Neuronal stem cell (in vitro differentiated cells): ENCODE measurements at regions not wholly inside any gene's neighbourhood (a gene's known extent, or its start where the extent isn't known, plus 50 kb on each side); places are given as distances from the start of the nearest gene placed in this dataset.

Source experiments
- DNase-seq: peaks from one replicate; pipeline ENCODE4 v3.0.0-alpha.2; 2013; ENCODE audit warnings: low spot score
- H2AFZ ChIP-seq: one replicate; pipeline ENCODE4 v1.6.1; 2013; ENCODE audit warnings: mild to moderate bottlenecking, low read length, inconsistent platforms
- H2AK5ac ChIP-seq: 2 replicates; pipeline ENCODE4 v1.6.1; 2013; ENCODE audit warnings: low read depth, mild to moderate bottlenecking, inconsistent platforms, low read length, moderate library complexity, mixed read lengths
- H2BK120ac ChIP-seq: 2 replicates; pipeline ENCODE4 v1.6.1; 2013; ENCODE audit warnings: low read depth, mild to moderate bottlenecking, inconsistent platforms, low read length, moderate library complexity, mixed read lengths
- H2BK12ac ChIP-seq: one replicate; pipeline ENCODE4 v1.6.1; 2013; ENCODE audit warnings: low read length, inconsistent platforms
- H2BK15ac ChIP-seq: 2 replicates; pipeline ENCODE4 v1.6.1; 2013; ENCODE audit warnings: mild to moderate bottlenecking, low read length, inconsistent platforms, mixed read lengths
- H2BK5ac ChIP-seq: one replicate; pipeline ENCODE4 v1.6.1; 2013; ENCODE audit warnings: inconsistent platforms, mild to moderate bottlenecking, low read length, moderate library complexity
- H3K14ac ChIP-seq: one replicate; pipeline ENCODE4 v1.6.1; 2013; ENCODE audit warnings: low read length, inconsistent platforms
- H3K18ac ChIP-seq: 2 replicates; pipeline ENCODE4 v1.6.1; 2013; ENCODE audit warnings: low read length, inconsistent platforms
- H3K23ac ChIP-seq: 2 replicates; pipeline ENCODE4 v1.6.1; 2013; ENCODE audit warnings: low read depth, mild to moderate bottlenecking, mixed read lengths, low read length, inconsistent platforms; ENCODE audit not compliant: poor library complexity
- H3K27ac ChIP-seq: replicated peaks from 3 replicates; pipeline ENCODE4 v1.5.1; 2013; ENCODE audit warnings: low read length, inconsistent platforms
- H3K27me3 ChIP-seq, 3 experiments: 2 replicates each; pipeline ENCODE4 v1.6.1; 2013; ENCODE audit warnings: low read length in 3 of 3, mild to moderate bottlenecking in 2 of 3, inconsistent platforms in 1 of 3, low read depth in 1 of 3, mixed read lengths in 1 of 3, moderate library complexity in 1 of 3; ENCODE audit not compliant: control insufficient read depth in 3 of 3, insufficient read depth in 3 of 3
- H3K36me3 ChIP-seq, 2 donors: replicated peaks in 1 of 2; 2 replicates each; pipeline ENCODE4 v1.6.1; 2013; ENCODE audit warnings: low read length in 2 of 2; ENCODE audit not compliant: control insufficient read depth in 2 of 2, insufficient read depth in 2 of 2
- H3K4ac ChIP-seq: 2 replicates; pipeline ENCODE4 v1.6.1; 2013; ENCODE audit warnings: inconsistent platforms, mild to moderate bottlenecking, low read length, moderate library complexity
- H3K4me1 ChIP-seq, 2 donors: 1 replicate in 1 of 2; 2 replicates in 1 of 2; pipeline ENCODE4 v1.6.1; 2013; ENCODE audit warnings: low read length in 2 of 2, low read depth in 1 of 2; ENCODE audit not compliant: control insufficient read depth in 2 of 2, insufficient read depth in 1 of 2
- H3K4me2 ChIP-seq: one replicate; pipeline ENCODE4 v1.6.1; 2013; ENCODE audit warnings: mild to moderate bottlenecking, low read length, inconsistent platforms; ENCODE audit not compliant: insufficient read depth, poor library complexity, severe bottlenecking
- H3K4me3 ChIP-seq, 2 donors: 2 replicates each; pipeline ENCODE4 v1.5.1; 2013; ENCODE audit warnings: low read length in 2 of 2, mild to moderate bottlenecking in 2 of 2, inconsistent platforms in 1 of 2, moderate library complexity in 1 of 2
- H3K79me1 ChIP-seq: one replicate; pipeline ENCODE4 v1.6.1; 2013; ENCODE audit warnings: low read depth, mild to moderate bottlenecking, inconsistent platforms, low read length, moderate library complexity
- H3K9ac ChIP-seq: one replicate; pipeline ENCODE4 v1.6.1; 2013; ENCODE audit warnings: mild to moderate bottlenecking, low read depth, low read length, inconsistent platforms; ENCODE audit not compliant: poor library complexity
- H3K9me3 ChIP-seq, 2 donors: replicated peaks in 1 of 2; 2 replicates each; pipeline versions ENCODE3 to v1.6.1; 2013; ENCODE audit warnings: low read length in 2 of 2, mild to moderate bottlenecking in 2 of 2, inconsistent platforms in 1 of 2, low read depth in 1 of 2, mixed read lengths in 1 of 2, moderate library complexity in 1 of 2; ENCODE audit not compliant: control insufficient read depth in 2 of 2, insufficient read depth in 1 of 2
- H4K8ac ChIP-seq: one replicate; pipeline ENCODE4 v1.6.1; 2013; ENCODE audit warnings: low read depth, mild to moderate bottlenecking, inconsistent platforms, low read length, moderate library complexity
- H4K91ac ChIP-seq: one replicate; pipeline ENCODE4 v1.6.1; 2013; ENCODE audit warnings: low read length, low read depth, mild to moderate bottlenecking, inconsistent platforms; ENCODE audit not compliant: poor library complexity
- WGBS, 2 donors: extraction: QIAGEN DNeasy Blood & Tissue Kit; methylation state at CpG; one replicate each; pipeline ENCODE4 v1.1.7; 2013; ENCODE audit warnings: missing lambda C conversion rate in 2 of 2, mixed read lengths in 1 of 2; ENCODE audit not compliant: insufficient read length in 2 of 2, insufficient replicate concordance in 1 of 2; ENCODE audit errors: extremely low coverage in 2 of 2; 5-methylcytosine and 5-hydroxymethylcytosine counted together

GRCh38 chr7:88455696-88456095 lies 149.0 kb upstream of the STEAP4 start:
- Histone ChIP-seq H3K4me2 (no peak overlapping the region), H3K4ac (no peak overlapping the region), H3K27ac (no peak overlapping the region), H4K91ac (no peak overlapping the region), H3K4me3 (no peak overlapping the region), H3K14ac (no peak overlapping the region), H3K9me3 (no peaks in the 10 kb centered on the region), H2AFZ (no peak overlapping the region), H2AK5ac (no peak overlapping the region), H2BK5ac (no peak overlapping the region), H3K36me3 (no peaks in the 10 kb centered on the region), H3K27me3 (no peaks in the 10 kb centered on the region), H3K18ac (no peak overlapping the region), H3K4me1 (no peaks in the 10 kb centered on the region), H2BK15ac (no peak overlapping the region), H3K23ac (no peak overlapping the region), H3K9ac (no peak overlapping the region), H2BK120ac (no peak overlapping the region), H3K79me1 (no peaks in the 10 kb centered on the region), H2BK12ac (no peak overlapping the region), H4K8ac (no peak overlapping the region)
- no peak for DNase-seq
- WGBS, 2 donors, result no CpG with 5 or more reads among the region's 1 CpG

GRCh38 chr7:88452646-88453045 lies 146.0 kb upstream of the STEAP4 start:
- H2BK15ac ChIP-seq, result no peak overlapping the region
- H3K79me1 ChIP-seq, result no peaks in the 10 kb centered on the region
- H2BK5ac ChIP-seq, result no peak overlapping the region
- H3K4me2 ChIP-seq, result no peak overlapping the region
- H2AK5ac ChIP-seq, result no peak overlapping the region
- no peak overlapping the region for H3K23ac ChIP-seq
- peak overlapping the region in 1 of 2 donors; percentile 64 for H3K4me3 ChIP-seq
- H3K18ac ChIP-seq, result no peak overlapping the region
- H3K9me3 ChIP-seq, result no peaks in the 10 kb centered on the region
- WGBS, 2 donors, result no CpG with 5 or more reads among the region's 3 CpGs
- H3K14ac ChIP-seq, result no peak overlapping the region
- H3K4me1 ChIP-seq, result no peaks in the 10 kb centered on the region
- peak overlapping the region; percentile 39 for H2AFZ ChIP-seq
- no peak overlapping the region for H3K9ac ChIP-seq
- H4K91ac ChIP-seq, result no peak overlapping the region
- no peaks in the 10 kb centered on the region for H3K36me3 ChIP-seq
- DNase-seq, result no peak
- no peak overlapping the region for H3K27ac ChIP-seq
- no peak overlapping the region for H4K8ac ChIP-seq
- no peak overlapping the region for H2BK120ac ChIP-seq
- H3K27me3 ChIP-seq, result no peaks in the 10 kb centered on the region
- H3K4ac ChIP-seq, result no peak overlapping the region
- no peak overlapping the region for H2BK12ac ChIP-seq

GRCh38 chr7:88450874-88451273 lies 144.2 kb upstream of the STEAP4 start:
- no peak overlapping the region for H2BK15ac ChIP-seq
- WGBS, 2 donors, result no CpG with 5 or more reads among the region's 1 CpG

GRCh38 chr7:88449410-88449809 lies 142.7 kb upstream of the STEAP4 start:
- Histone ChIP-seq H3K4me2 (no peak overlapping the region), H2BK15ac (no peak overlapping the region), H2AFZ (no peak overlapping the region), H2BK5ac (no peak overlapping the region), H4K91ac (no peak overlapping the region), H3K36me3 (no peaks in the 10 kb centered on the region), H3K9me3 (no peaks in the 10 kb centered on the region), H2BK120ac (no peak overlapping the region), H3K4me3 (no peak overlapping the region), H3K9ac (no peak overlapping the region), H3K14ac (no peak overlapping the region), H3K4ac (no peak overlapping the region), H3K27me3 (no peaks in the 10 kb centered on the region), H3K18ac (no peak overlapping the region), H2BK12ac (no peak overlapping the region), H3K27ac (no peak overlapping the region), H3K79me1 (no peaks in the 10 kb centered on the region), H3K23ac (no peak overlapping the region), H3K4me1 (no peaks in the 10 kb centered on the region), H2AK5ac (no peak overlapping the region), H4K8ac (no peak overlapping the region)
- WGBS, 2 donors, result no CpG with 5 or more reads among the region's 1 CpG
- no peak for DNase-seq

More at GRCh38 chr7:88450874-88451273, 144.2 kb upstream of the STEAP4 start:
- no peaks in the 10 kb centered on the region for H3K9me3 ChIP-seq
- no peaks in the 10 kb centered on the region for H3K79me1 ChIP-seq
- no peak overlapping the region for H3K4me2 ChIP-seq
- no peak overlapping the region for H3K14ac ChIP-seq
- no peaks in the 10 kb centered on the region for H3K27me3 ChIP-seq
- no peaks in the 10 kb centered on the region for H3K4me1 ChIP-seq
- H2AK5ac ChIP-seq, result no peak overlapping the region
- no peak overlapping the region for H2BK12ac ChIP-seq
- no peak overlapping the region for H2BK120ac ChIP-seq
- no peak overlapping the region for H3K18ac ChIP-seq
- no peaks in the 10 kb centered on the region for H3K36me3 ChIP-seq
- no peak overlapping the region for H4K8ac ChIP-seq
- no peak overlapping the region for H3K4me3 ChIP-seq
- no peak overlapping the region for H2AFZ ChIP-seq
- no peak for DNase-seq
- H3K4ac ChIP-seq, result no peak overlapping the region
- no peak overlapping the region for H2BK5ac ChIP-seq
- no peak overlapping the region for H3K27ac ChIP-seq
- H3K9ac ChIP-seq, result no peak overlapping the region
- no peak overlapping the region for H3K23ac ChIP-seq
- H4K91ac ChIP-seq, result no peak overlapping the region
